ENCODE measurements at regions not wholly inside any gene's neighbourhood (a gene's known extent, or its start where the extent isn't known, plus 50 kb on each side); places are given as distances from the start of the nearest gene placed in this dataset.
"Not testable (repeated sequence)": the region's sequence is repeated elsewhere in the genome, so short reads cannot be mapped to it uniquely, and the experiment has no call there.

DNA sequence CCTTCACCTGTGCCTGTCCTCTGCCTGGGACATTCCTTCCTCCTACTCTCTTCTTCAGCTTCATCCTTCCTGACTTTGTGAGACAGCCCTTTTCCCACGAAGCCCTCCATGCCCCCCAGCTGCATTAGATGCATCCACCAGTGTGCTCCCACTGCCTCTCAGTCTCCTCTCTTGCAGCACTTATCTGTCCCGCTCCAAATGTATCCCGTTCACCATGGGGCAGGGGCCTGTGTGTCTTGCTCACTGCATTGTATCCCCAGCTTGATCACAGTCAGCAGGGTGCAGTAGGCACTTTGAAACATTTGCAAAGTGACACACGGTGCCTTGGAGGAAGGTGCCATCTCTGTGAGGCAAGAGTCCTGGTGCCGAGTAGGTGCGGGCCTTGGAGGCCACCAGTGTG lies 104.0 kb downstream of the SLC25A47 start:
- TF ChIP-seq EZH2 (IDR thresholded peaks at IDR 0.05; ENCODE audit: borderline replicate concordance) = no peak
- TF ChIP-seq, protein P1, sequence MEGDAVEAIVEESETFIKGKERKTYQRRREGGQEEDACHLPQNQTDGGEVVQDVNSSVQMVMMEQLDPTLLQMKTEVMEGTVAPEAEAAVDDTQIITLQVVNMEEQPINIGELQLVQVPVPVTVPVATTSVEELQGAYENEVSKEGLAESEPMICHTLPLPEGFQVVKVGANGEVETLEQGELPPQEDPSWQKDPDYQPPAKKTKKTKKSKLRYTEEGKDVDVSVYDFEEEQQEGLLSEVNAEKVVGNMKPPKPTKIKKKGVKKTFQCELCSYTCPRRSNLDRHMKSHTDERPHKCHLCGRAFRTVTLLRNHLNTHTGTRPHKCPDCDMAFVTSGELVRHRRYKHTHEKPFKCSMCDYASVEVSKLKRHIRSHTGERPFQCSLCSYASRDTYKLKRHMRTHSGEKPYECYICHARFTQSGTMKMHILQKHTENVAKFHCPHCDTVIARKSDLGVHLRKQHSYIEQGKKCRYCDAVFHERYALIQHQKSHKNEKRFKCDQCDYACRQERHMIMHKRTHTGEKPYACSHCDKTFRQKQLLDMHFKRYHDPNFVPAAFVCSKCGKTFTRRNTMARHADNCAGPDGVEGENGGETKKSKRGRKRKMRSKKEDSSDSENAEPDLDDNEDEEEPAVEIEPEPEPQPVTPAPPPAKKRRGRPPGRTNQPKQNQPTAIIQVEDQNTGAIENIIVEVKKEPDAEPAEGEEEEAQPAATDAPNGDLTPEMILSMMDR (IDR thresholded peaks at IDR 0.05; ENCODE audit: poor library complexity) = no peak
- Histone ChIP-seq H3K27ac (no peak overlapping the region), H3K4me1 (ENCODE audit: insufficient read depth) (peaks cover 10% of the 10 kb centered on the region), H3K36me3 (replicated peaks; ENCODE audit: insufficient read depth, low read depth) (no peaks in the 10 kb centered on the region), H3K27me3 (no peaks in the 10 kb centered on the region), H3K9me2 (replicated peaks; ENCODE audit: insufficient read depth) (no peaks in the 10 kb centered on the region), H3K4me2 (no peak overlapping the region), H3K9me3 (ENCODE audit: low read depth) (no peaks in the 10 kb centered on the region), H3K4me3 (no peak overlapping the region), H4K20me1 (ENCODE audit: insufficient read depth, poor library complexity, severe bottlenecking) (no peaks in the 10 kb centered on the region), H2AFZ (no peak overlapping the region), H3K79me2 (peaks cover 9% of the 10 kb centered on the region)
- DNase-seq (ENCODE audit: low spot score) = no peak
- 88% methylated on average over 6 of the region's 6 CpGs for WGBS (ENCODE audit: low lambda C conversion rate, missing lambda C conversion rate)

DNA sequence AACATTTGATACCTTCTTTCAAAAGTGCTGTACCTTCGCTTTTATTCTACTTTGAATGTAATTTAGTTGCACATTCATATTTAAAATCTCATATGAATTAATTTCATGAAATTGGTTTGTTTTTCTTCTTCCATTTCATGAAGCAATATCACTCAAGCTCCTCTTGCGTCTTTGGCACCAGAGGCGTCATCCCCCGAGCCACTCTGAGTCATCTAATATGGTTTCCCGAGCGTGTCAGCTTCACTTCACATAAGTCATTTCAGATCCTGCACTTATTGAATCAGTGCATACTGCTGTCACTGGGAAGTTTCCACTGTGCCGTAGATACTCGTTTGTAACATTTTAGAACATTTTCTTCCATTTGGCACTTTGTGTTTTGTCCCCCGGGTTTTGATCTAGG lies 105.6 kb downstream of the SLC25A47 start:
- no peaks in the 10 kb centered on the region for H3K36me3 ChIP-seq (replicated peaks; ENCODE audit: insufficient read depth, low read depth)
- WGBS (ENCODE audit: low lambda C conversion rate, missing lambda C conversion rate) = 91% methylated on average over 9 of the region's 9 CpGs

DNA sequence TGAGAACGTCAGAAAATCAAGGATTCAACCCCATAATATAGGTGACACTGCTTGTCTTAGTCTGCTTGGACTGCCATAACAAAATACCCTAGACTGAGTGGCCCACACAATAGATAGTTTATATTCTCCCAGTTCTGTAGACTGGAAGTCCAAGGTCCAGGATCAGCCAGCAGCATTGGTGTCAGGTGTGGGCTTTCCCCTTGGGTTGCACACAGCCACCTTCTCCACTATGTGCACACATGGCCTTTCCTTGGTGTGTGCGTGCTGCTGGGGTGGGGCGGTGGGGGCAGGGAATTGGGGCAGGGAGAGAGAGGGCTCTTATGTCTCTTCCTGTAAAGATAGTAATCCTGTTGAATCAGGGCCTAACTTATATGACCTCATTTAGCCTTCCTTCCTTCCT lies 106.4 kb downstream of the SLC25A47 start:
- H3K4me2 ChIP-seq = no peak overlapping the region
- WGBS (ENCODE audit: low lambda C conversion rate, missing lambda C conversion rate) = 99% methylated on average over 3 of the region's 3 CpGs
- no peaks in the 10 kb centered on the region for H3K9me2 ChIP-seq (replicated peaks; ENCODE audit: insufficient read depth)
- TF ChIP-seq, protein P1 (IDR thresholded peaks at IDR 0.05; ENCODE audit: poor library complexity) = no peak
- no peak for TF ChIP-seq EZH2 (IDR thresholded peaks at IDR 0.05; ENCODE audit: borderline replicate concordance)
- no peak for TF ChIP-seq EZH2phosphoT487 (IDR thresholded peaks at IDR 0.05; ENCODE audit: low read depth, severe bottlenecking, unreplicated experiment)
- H3K4me3 ChIP-seq = no peak overlapping the region
- no peaks in the 10 kb centered on the region for H3K36me3 ChIP-seq (replicated peaks; ENCODE audit: insufficient read depth, low read depth)
- peaks cover under 1% of the 10 kb centered on the region for H3K79me2 ChIP-seq
- H2AFZ ChIP-seq = no peak overlapping the region
- DNase-seq (ENCODE audit: low spot score) = peak; percentile 54
- no peaks in the 10 kb centered on the region for H3K9me3 ChIP-seq (ENCODE audit: low read depth)
- H3K4me1 ChIP-seq (ENCODE audit: insufficient read depth) = peaks cover 10% of the 10 kb centered on the region
- no peaks in the 10 kb centered on the region for H4K20me1 ChIP-seq (ENCODE audit: insufficient read depth, poor library complexity, severe bottlenecking)
- peak overlapping the region; percentile 37 for H3K27ac ChIP-seq
- no peaks in the 10 kb centered on the region for H3K27me3 ChIP-seq

More for the DNA sequence above, 105.6 kb downstream of the SLC25A47 start:
- Histone ChIP-seq H3K27ac (peak overlapping the region; percentile 37), H2AFZ (no peak overlapping the region), H3K79me2 (no peaks in the 10 kb centered on the region), H3K27me3 (no peaks in the 10 kb centered on the region), H3K4me2 (no peak overlapping the region), H3K4me1 (ENCODE audit: insufficient read depth) (peaks cover 10% of the 10 kb centered on the region), H3K9me3 (ENCODE audit: low read depth) (no peaks in the 10 kb centered on the region), H4K20me1 (ENCODE audit: insufficient read depth, poor library complexity, severe bottlenecking) (no peaks in the 10 kb centered on the region), H3K4me3 (no peak overlapping the region), H3K9me2 (replicated peaks; ENCODE audit: insufficient read depth) (no peaks in the 10 kb centered on the region)
- no peak for DNase-seq (ENCODE audit: low spot score)
- TF ChIP-seq, protein P1 (IDR thresholded peaks at IDR 0.05; ENCODE audit: poor library complexity) = no peak
- TF ChIP-seq EZH2phosphoT487 (IDR thresholded peaks at IDR 0.05; ENCODE audit: low read depth, severe bottlenecking, unreplicated experiment) (no peak), EZH2 (IDR thresholded peaks at IDR 0.05; ENCODE audit: borderline replicate concordance) (no peak)

DNA sequence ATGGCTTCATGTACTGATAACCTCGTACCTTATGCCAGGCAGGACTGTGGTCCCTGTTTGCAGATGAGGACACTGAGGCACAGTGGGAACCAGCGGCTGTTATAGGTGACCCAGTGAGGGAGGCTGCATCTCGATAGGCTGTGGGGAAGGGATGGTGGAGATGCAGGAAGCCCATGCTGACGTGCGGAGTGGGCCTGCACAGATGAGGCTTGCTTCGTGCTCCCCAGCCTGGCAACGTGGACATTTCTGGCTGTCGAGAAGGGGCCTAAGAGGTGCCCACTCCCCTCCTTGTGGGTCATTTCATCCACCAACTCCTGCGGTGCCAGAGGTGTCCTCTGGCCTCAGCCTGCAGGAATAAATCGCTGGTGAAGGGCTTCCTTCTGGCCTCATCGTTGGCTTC lies 107.4 kb downstream of the SLC25A47 start:
- WGBS (ENCODE audit: low lambda C conversion rate, missing lambda C conversion rate) = 97% methylated on average over 11 of the region's 11 CpGs

DNA sequence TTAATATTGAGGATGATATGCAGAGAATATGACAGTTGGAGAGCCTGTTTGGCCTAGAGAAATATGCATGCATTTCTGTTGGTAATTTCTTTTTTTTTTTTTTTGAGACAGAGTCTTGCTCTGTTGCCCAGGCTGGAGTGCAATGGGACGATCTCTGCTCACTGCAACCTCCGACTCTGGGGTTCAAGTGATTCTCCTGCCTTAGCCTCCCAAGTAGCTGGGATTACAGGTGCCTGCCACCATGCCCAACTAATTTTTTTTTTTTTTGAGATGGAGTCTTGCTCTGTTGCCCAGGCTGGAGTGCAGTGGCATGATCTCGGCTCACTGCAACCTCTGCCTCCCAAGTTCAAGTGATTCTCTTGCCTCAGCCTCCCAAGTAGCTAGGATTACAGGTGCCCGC lies 108.3 kb downstream of the SLC25A47 start:
- H3K9me3 ChIP-seq (ENCODE audit: low read depth); H3K4me3 ChIP-seq; H3K4me2 ChIP-seq; H2AFZ ChIP-seq; H3K36me3 ChIP-seq (replicated peaks; ENCODE audit: insufficient read depth, low read depth); H3K27me3 ChIP-seq; H3K79me2 ChIP-seq; DNase-seq (ENCODE audit: low spot score); H4K20me1 ChIP-seq (ENCODE audit: insufficient read depth, poor library complexity, severe bottlenecking); H3K9me2 ChIP-seq (replicated peaks; ENCODE audit: insufficient read depth); H3K27ac ChIP-seq: not testable (repeated sequence)
- WGBS (ENCODE audit: low lambda C conversion rate, missing lambda C conversion rate) = 96% methylated on average over 3 of the region's 4 CpGs
- H3K4me1 ChIP-seq (ENCODE audit: insufficient read depth) = peaks cover 10% of the 10 kb centered on the region

More for the DNA sequence above, 107.4 kb downstream of the SLC25A47 start:
- H3K27me3 ChIP-seq = no peaks in the 10 kb centered on the region
- H3K36me3 ChIP-seq (replicated peaks; ENCODE audit: insufficient read depth, low read depth) = no peaks in the 10 kb centered on the region
- no peaks in the 10 kb centered on the region for H3K9me3 ChIP-seq (ENCODE audit: low read depth)
- H3K4me1 ChIP-seq (ENCODE audit: insufficient read depth) = peaks cover 10% of the 10 kb centered on the region
- H3K4me2 ChIP-seq = no peak overlapping the region
- no peaks in the 10 kb centered on the region for H3K9me2 ChIP-seq (replicated peaks; ENCODE audit: insufficient read depth)
- H2AFZ ChIP-seq = no peak overlapping the region
- H4K20me1 ChIP-seq (ENCODE audit: insufficient read depth, poor library complexity, severe bottlenecking) = no peaks in the 10 kb centered on the region
- TF ChIP-seq, protein P1 (IDR thresholded peaks at IDR 0.05; ENCODE audit: poor library complexity) = no peak
- TF ChIP-seq EZH2 (IDR thresholded peaks at IDR 0.05; ENCODE audit: borderline replicate concordance) (no peak), EZH2phosphoT487 (IDR thresholded peaks at IDR 0.05; ENCODE audit: low read depth, severe bottlenecking, unreplicated experiment) (no peak)
- no peak overlapping the region for H3K4me3 ChIP-seq
- peaks cover 4% of the 10 kb centered on the region for H3K79me2 ChIP-seq
- no peak overlapping the region for H3K27ac ChIP-seq
- no peak for DNase-seq (ENCODE audit: low spot score)

All from hepatocyte (in vitro differentiated cells).